Activated T-cell treated with anti-CD3 and anti-CD28 coated beads, Interleukin-2, amount 50 U/mL, for 24 hours (primary cell): ENCODE measurements at regions not wholly inside any gene's neighbourhood (a gene's known extent, or its start where the extent isn't known, plus 50 kb on each side); places are given as distances from the start of the nearest gene placed in this dataset.
"Not testable (repeated sequence)": the region's sequence is repeated elsewhere in the genome, so short reads cannot be mapped to it uniquely, and the experiment has no call there.

ENCODE experiments used
- DNase-seq: peaks from one replicate; pipeline ENCODE4 v3.0.0-alpha.2; 2020
- H3K27ac Mint-ChIP-seq: 2 replicates; pipeline ENCODE4 v1.8.0; 2020; ENCODE audit warnings: mild to moderate bottlenecking, mixed read lengths
- H3K27me3 Mint-ChIP-seq: 2 replicates; pipeline ENCODE4 v1.8.0; 2020; ENCODE audit warnings: mixed read lengths
- H3K36me3 Mint-ChIP-seq: 2 replicates; pipeline ENCODE4 v1.8.0; 2020; ENCODE audit warnings: low read depth, mixed read lengths
- H3K4me1 Mint-ChIP-seq: 2 replicates; pipeline ENCODE4 v1.8.0; 2020; ENCODE audit warnings: low read depth, mixed read lengths
- H3K4me3 Mint-ChIP-seq: 2 replicates; pipeline ENCODE4 v1.8.0; 2020; ENCODE audit warnings: mild to moderate bottlenecking, moderate library complexity, mixed read lengths
- H3K9me3 Mint-ChIP-seq: 2 replicates; pipeline ENCODE4 v1.8.0; 2020; ENCODE audit warnings: mixed read lengths

GRCh38 chr15:77881535-77881934 lies 196.0 kb downstream of the TBC1D2B start:
- not testable (repeated sequence) for DNase-seq, H3K36me3 Mint-ChIP-seq, H3K27ac Mint-ChIP-seq, H3K4me1 Mint-ChIP-seq, H3K9me3 Mint-ChIP-seq, H3K4me3 Mint-ChIP-seq, H3K27me3 Mint-ChIP-seq

- H3K27me3 Mint-ChIP-seq, DNase-seq, H3K36me3 Mint-ChIP-seq, H3K4me3 Mint-ChIP-seq, H3K27ac Mint-ChIP-seq, H3K4me1 Mint-ChIP-seq, H3K9me3 Mint-ChIP-seq: not testable (repeated sequence)
Measured at GRCh38 chr15:77879466-77879865, 198.0 kb downstream of the TBC1D2B start.

GRCh38 chr15:77877869-77878577 lies 199.5 kb downstream of the TBC1D2B start:
- no peaks in the 10 kb centered on the region for H3K27me3 Mint-ChIP-seq
- no peak for DNase-seq
- no peak overlapping the region for H3K4me3 Mint-ChIP-seq
- no peaks in the 10 kb centered on the region for H3K36me3 Mint-ChIP-seq
- no peaks in the 10 kb centered on the region for H3K4me1 Mint-ChIP-seq
- no peaks in the 10 kb centered on the region for H3K9me3 Mint-ChIP-seq
- no peak overlapping the region for H3K27ac Mint-ChIP-seq

- not testable (repeated sequence) for DNase-seq, H3K9me3 Mint-ChIP-seq, H3K36me3 Mint-ChIP-seq, H3K4me3 Mint-ChIP-seq, H3K4me1 Mint-ChIP-seq, H3K27ac Mint-ChIP-seq, H3K27me3 Mint-ChIP-seq
Measured at GRCh38 chr15:77876107-77876820, 201.2 kb downstream of the TBC1D2B start.

- not testable (repeated sequence) for H3K4me1 Mint-ChIP-seq, H3K27ac Mint-ChIP-seq, H3K36me3 Mint-ChIP-seq, H3K9me3 Mint-ChIP-seq, H3K27me3 Mint-ChIP-seq, H3K4me3 Mint-ChIP-seq
- DNase-seq: peak; percentile 58
Measured at GRCh38 chr15:77875066-77875721, 202.3 kb downstream of the TBC1D2B start.

GRCh38 chr15:77874063-77874462 lies 203.4 kb downstream of the TBC1D2B start:
- H3K4me3 Mint-ChIP-seq: no peak overlapping the region
- no peaks in the 10 kb centered on the region for H3K27me3 Mint-ChIP-seq
- no peaks in the 10 kb centered on the region for H3K9me3 Mint-ChIP-seq
- H3K36me3 Mint-ChIP-seq: no peaks in the 10 kb centered on the region
- H3K4me1 Mint-ChIP-seq: no peaks in the 10 kb centered on the region
- no peak for DNase-seq
- no peak overlapping the region for H3K27ac Mint-ChIP-seq

DNA sequence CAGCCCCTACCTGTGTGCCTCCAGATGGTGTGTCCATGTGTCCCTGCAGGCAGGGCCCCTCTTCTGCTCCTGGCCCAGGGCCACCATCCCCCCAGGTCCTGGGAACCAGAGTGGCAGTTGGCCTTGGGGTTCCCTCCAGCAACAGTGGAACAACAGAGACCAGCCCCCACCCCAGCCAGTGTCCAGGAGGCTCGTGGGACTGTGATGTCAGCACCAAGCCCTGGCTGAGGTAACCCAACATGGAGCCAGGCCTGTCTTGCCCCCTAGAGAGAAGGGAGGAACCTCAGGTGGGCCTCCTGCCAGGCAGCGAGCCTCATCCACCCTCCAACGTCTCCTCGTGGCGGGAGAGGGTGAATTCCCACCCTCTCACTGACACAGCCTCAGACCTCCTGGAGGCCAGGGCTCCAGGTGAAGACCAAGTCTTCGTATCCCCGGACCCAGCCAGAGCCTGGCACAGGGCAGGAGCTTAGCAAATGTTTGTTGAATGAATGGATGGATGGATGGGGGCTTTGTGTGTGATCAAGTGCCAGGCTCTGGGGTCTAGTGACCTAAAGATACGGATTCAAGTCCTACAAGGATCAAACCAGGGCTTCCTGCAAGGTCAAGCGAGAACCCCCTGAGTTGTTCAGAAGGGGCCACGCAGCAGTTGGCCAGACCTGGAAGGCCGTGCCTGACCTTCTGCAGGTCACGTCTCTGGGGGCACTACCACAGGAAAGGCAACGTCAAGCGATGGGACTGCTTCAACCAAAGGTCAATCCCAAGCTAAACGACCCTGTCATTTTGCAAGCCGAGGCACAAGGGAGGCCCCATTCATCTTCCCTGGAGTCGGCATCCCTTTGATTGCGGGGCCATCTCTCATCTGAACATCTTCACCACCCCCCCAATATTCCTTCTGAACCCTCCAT lies 204.7 kb downstream of the TBC1D2B start:
- not testable (repeated sequence) for H3K9me3 Mint-ChIP-seq, H3K4me3 Mint-ChIP-seq, H3K36me3 Mint-ChIP-seq, H3K4me1 Mint-ChIP-seq, H3K27me3 Mint-ChIP-seq, H3K27ac Mint-ChIP-seq, DNase-seq

DNA sequence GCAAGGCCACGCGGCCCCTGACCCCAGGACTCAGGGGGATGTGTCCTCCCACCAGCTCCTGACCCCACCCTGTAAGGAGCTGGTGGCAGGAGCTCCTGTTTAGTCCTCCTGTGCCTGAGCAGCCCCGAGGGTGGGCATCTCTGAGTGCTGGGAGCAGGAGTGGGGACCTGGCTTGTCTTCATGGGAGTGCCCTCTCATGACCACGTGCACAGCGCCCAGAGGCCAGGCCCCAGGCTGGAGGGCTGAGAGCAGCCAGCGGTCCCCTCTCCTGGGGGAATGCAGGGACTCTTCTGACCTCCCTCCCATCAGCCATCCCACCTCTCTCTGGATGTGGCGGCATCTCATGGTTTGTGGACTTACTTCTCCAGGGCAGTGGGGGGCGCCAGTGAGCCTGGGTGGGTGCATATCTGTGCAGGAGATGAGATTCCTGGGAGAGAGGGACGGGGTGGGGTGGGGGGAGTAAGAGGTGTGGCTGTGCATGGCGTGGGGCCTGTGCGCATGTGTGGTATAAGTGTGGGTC lies 205.6 kb downstream of the TBC1D2B start:
- Mint-ChIP-seq H3K27ac (no peak overlapping the region), H3K27me3 (no peaks in the 10 kb centered on the region)

GRCh38 chr15:77870195-77871065 lies 207.1 kb downstream of the TBC1D2B start:
- Mint-ChIP-seq H3K27ac (no peak overlapping the region), H3K4me3 (no peak overlapping the region), H3K27me3 (no peaks in the 10 kb centered on the region), H3K36me3 (no peaks in the 10 kb centered on the region), H3K4me1 (no peaks in the 10 kb centered on the region), H3K9me3 (no peaks in the 10 kb centered on the region)
- peak; percentile 57 for DNase-seq

More for the DNA sequence above, 205.6 kb downstream of the TBC1D2B start:
- Mint-ChIP-seq H3K4me1 (no peaks in the 10 kb centered on the region), H3K36me3 (no peaks in the 10 kb centered on the region), H3K9me3 (no peaks in the 10 kb centered on the region), H3K4me3 (no peak overlapping the region)
- no peak for DNase-seq

DNA sequence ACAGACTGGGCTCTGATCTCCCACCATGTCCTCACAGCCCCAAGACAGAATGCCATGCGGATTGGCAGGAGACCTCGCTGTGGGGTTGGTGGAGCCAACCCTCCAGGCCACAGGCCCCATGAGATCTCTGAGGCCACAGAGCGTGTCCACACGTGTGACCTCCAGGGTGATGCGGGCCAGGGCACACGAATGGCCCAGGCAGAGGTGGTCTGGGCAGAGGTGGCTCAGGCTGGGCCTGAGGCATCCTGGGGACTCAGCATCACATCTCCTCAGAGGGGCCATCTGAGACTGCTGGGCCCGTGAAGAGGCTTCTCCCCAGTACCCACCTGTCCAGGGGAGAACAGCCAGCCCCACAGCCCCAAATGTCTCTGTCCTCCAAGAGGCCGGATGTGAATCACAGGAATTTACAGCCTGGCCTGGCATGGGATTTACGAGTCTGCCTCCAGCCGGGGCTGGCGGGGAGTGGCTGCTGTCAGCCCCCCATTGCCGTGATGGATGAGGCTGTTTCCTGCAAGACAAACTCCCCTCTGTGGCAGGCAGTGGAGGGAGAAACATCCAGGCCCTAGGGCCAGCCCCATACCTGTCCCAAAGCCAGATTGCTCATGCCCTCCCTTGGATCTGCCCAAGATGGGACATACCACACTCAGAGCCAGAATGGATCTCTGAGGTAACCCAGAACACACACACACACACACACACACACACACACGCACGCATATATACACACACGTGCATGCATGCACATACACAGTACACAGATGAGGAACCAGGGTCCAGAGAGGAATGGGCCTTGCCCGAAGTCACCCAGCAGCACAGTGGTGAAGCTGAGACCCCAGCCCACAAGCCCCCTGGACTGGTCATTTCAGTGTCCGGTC lies 208.3 kb downstream of the TBC1D2B start:
- Mint-ChIP-seq H3K4me1 (no peaks in the 10 kb centered on the region), H3K36me3 (no peaks in the 10 kb centered on the region), H3K9me3 (no peaks in the 10 kb centered on the region), H3K4me3 (no peak overlapping the region), H3K27ac (no peak overlapping the region), H3K27me3 (no peaks in the 10 kb centered on the region)
- no peak for DNase-seq

DNA sequence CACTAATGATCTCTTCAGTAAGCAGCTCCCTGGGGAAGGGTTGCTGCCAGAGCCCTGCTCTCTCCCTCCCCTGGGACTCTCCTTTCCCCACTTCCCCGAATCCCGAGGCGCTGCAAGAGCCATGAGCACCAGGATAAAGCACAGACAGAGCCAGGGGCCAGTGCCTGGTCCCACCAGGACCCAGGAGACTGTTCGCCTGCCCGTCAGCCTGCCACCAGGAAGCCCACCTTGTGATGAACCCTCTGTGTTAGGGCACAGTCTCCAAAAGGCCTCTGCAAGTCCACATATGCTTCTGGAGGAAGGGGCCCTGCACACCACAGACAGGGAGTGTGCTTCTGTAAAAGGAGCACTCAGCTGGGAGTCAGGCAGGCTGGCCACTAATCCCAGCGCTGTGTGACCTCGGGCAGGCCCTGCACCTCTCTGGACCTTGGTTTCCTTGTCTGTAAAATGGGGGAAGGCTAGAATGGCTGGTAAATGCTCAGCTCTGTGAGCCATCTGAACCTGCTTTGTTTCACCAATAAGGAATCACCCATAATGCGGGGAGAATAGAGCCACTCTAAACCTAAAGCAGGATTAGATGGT lies 209.4 kb downstream of the TBC1D2B start:
- H3K27ac Mint-ChIP-seq, H3K9me3 Mint-ChIP-seq, H3K4me1 Mint-ChIP-seq, H3K36me3 Mint-ChIP-seq, DNase-seq, H3K4me3 Mint-ChIP-seq, H3K27me3 Mint-ChIP-seq: not testable (repeated sequence)

DNA sequence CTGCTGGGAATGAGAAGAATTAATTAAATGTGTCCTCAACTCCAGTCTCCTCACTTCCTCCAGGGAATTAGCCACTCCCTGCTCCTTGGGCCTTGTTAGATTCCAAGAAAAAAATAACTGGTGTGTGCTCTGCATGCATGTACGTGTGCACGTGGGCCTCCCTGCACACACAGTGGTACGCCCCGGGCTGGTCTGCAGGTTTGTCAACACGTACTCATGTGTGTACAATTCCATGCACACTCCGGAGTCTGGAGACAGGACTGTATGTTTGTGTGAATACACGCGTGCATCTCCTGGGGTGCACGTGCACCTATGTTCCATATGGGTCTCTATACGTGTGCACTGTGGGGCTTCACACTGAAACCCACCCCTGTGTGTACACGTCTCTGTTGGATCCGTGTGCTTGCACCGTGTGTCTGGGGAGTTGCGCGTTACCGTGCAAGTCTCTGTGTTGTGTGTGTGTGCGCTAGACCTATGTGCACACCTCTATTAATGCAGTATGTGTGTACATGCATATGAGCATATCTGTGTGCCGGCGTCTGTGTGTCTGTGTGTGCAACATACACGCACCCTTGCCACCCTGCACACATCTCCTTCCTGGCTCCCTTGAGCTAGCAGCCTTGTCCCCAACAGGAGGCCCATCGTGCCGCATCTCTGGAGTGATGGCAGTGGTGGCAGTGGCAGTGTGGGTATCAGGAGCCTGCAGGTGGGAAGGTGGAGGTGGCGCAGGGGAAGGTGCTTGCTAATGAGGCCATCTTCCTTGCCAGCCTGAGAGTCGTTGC lies 210.1 kb downstream of the TBC1D2B start:
- no peak overlapping the region for H3K27ac Mint-ChIP-seq
- no peaks in the 10 kb centered on the region for H3K4me1 Mint-ChIP-seq
- no peaks in the 10 kb centered on the region for H3K9me3 Mint-ChIP-seq

More for the DNA sequence above, 210.1 kb downstream of the TBC1D2B start:
- H3K36me3 Mint-ChIP-seq: no peaks in the 10 kb centered on the region
- peak; percentile 9 for DNase-seq
- no peaks in the 10 kb centered on the region for H3K27me3 Mint-ChIP-seq
- H3K4me3 Mint-ChIP-seq: no peak overlapping the region
